Neural cell (in vitro differentiated cells): ENCODE measurements at regions not wholly inside any gene's neighbourhood (a gene's known extent, or its start where the extent isn't known, plus 50 kb on each side); places are given as distances from the start of the nearest gene placed in this dataset.

ENCODE experiments used
- H2AFZ ChIP-seq: fragments of 200-600, 300-800 bp; sonication (generic), shearing (Covaris generic); 2 replicates; pipeline ENCODE4 v1.6.0; 2014; ENCODE audit warnings: low read depth, mild to moderate bottlenecking, antibody characterized with exemption, low read length, moderate library complexity
- H3F3A ChIP-seq: fragments of 200-600 bp; shearing (Covaris generic); 2 replicates; pipeline ENCODE4 v1.6.1; 2016; ENCODE audit warnings: mild to moderate bottlenecking, moderate library complexity, mixed read lengths, antibody characterized with exemption, low read length; ENCODE audit not compliant: insufficient read depth, poor library complexity, severe bottlenecking
- H3K27ac ChIP-seq: fragments of 200-600, 300-800 bp; sonication (generic), shearing (Covaris generic); 2 replicates; pipeline ENCODE4 v1.5.1; 2014; ENCODE audit warnings: mild to moderate bottlenecking, low read length, moderate library complexity
- H3K27me3 ChIP-seq: fragments of 300-800, 200-600 bp; sonication (generic), shearing (Covaris generic); 2 replicates; pipeline ENCODE4 v1.6.0; 2014; ENCODE audit warnings: mild to moderate bottlenecking, low read depth, low read length, moderate library complexity; ENCODE audit not compliant: insufficient read depth
- H3K36me3 ChIP-seq: fragments of 300-800, 200-600 bp; sonication (generic), shearing (Covaris generic); 2 replicates; pipeline ENCODE4 v1.5.1; 2014; ENCODE audit warnings: mild to moderate bottlenecking, antibody characterized with exemption, low read length, moderate library complexity; ENCODE audit not compliant: insufficient read depth
- H3K4me2 ChIP-seq: fragments of 300-800, 200-600 bp; sonication (generic), shearing (Covaris generic); 2 replicates; pipeline ENCODE4 v1.6.0; 2014; ENCODE audit warnings: mild to moderate bottlenecking, low read length
- H3K4me3 ChIP-seq: fragments of 300-800, 200-600 bp; sonication (generic), shearing (Covaris generic); 2 replicates; pipeline ENCODE4 v1.5.1; 2014; ENCODE audit warnings: mild to moderate bottlenecking, low read length, moderate library complexity
- H3K79me2 ChIP-seq: fragments of 200-600 bp; shearing (Covaris generic); replicated peaks from 2 replicates; pipeline ENCODE4 v1.6.0; 2014; ENCODE audit warnings: mild to moderate bottlenecking, low read length, moderate library complexity; ENCODE audit not compliant: insufficient read depth
- H3K9ac ChIP-seq: fragments of 300-800, 200-600 bp; sonication (generic), shearing (Covaris generic); 2 replicates; pipeline ENCODE4 v1.6.1; 2016; ENCODE audit warnings: mild to moderate bottlenecking, low read length, mixed read lengths
- H3K9me2 ChIP-seq: fragments of 200-600 bp; shearing (Covaris generic); 2 replicates; pipeline ENCODE4 v1.6.1; 2016; ENCODE audit warnings: mild to moderate bottlenecking, low read length, mixed read lengths; ENCODE audit not compliant: insufficient read depth
- H3K9me3 ChIP-seq: fragments of 200-600, 300-800 bp; sonication (generic), shearing (Covaris generic); 2 replicates; pipeline ENCODE4 v1.6.1; 2016; ENCODE audit warnings: mild to moderate bottlenecking, mixed run types, low read length, moderate library complexity, mixed read lengths
- H4K20me1 ChIP-seq: fragments of 200-600 bp; shearing (Covaris generic); 2 replicates; pipeline ENCODE4 v1.6.1; 2016; ENCODE audit warnings: mild to moderate bottlenecking, mixed run types; ENCODE audit not compliant: insufficient read depth
- EP300 ChIP-seq: fragments of 450-650 bp; conservative IDR thresholded peaks from 2 replicates; pipeline ENCODE4 v1.6.1; 2014; ENCODE audit warnings: antibody characterized with exemption, mild to moderate bottlenecking, moderate library complexity; ENCODE audit not compliant: poor library complexity, severe bottlenecking
- EZH2 ChIP-seq: fragments of 200-600, 300-800 bp; shearing (Covaris generic), sonication (generic); IDR thresholded peaks from 2 replicates; pipeline ENCODE4 v1.6.1; 2014; ENCODE audit warnings: antibody characterized with exemption, low read length, borderline replicate concordance, mild to moderate bottlenecking; ENCODE audit not compliant: insufficient read depth, poor library complexity, severe bottlenecking
- MXI1 ChIP-seq: fragments of 450-650 bp; conservative IDR thresholded peaks from 2 replicates; pipeline ENCODE4 v1.6.1; 2014; ENCODE audit warnings: antibody characterized with exemption, mild to moderate bottlenecking; ENCODE audit not compliant: poor library complexity, severe bottlenecking
- POLR2AphosphoS5 ChIP-seq: IDR thresholded peaks from 2 replicates; pipeline ENCODE4 v1.6.1; 2012
- RAD21 ChIP-seq: fragments of 450-650 bp; conservative IDR thresholded peaks from 2 replicates; pipeline ENCODE4 v1.6.1; 2014; ENCODE audit warnings: antibody characterized with exemption, mild to moderate bottlenecking, moderate library complexity
- SMC3 ChIP-seq: fragments of 450-650 bp; conservative IDR thresholded peaks from 2 replicates; pipeline ENCODE4 v1.6.1; 2014; ENCODE audit warnings: antibody characterized with exemption, mild to moderate bottlenecking, moderate library complexity; ENCODE audit not compliant: poor library complexity
- TAF1 ChIP-seq: IDR thresholded peaks from 2 replicates; pipeline ENCODE4 v1.6.1; 2012; ENCODE audit warnings: low read depth
- TF ChIP-seq, protein P1 (sequence below): fragments of 450-650 bp; IDR thresholded peaks from 2 replicates; pipeline ENCODE4 v1.5.1; 2014; ENCODE audit warnings: antibody characterized with exemption, mild to moderate bottlenecking, moderate library complexity; ENCODE audit not compliant: poor library complexity, severe bottlenecking
- TF ChIP-seq, protein P2 (sequence below): IDR thresholded peaks from 2 replicates; pipeline ENCODE4 v1.6.1; 2012; ENCODE audit warnings: borderline replicate concordance

DNA sequence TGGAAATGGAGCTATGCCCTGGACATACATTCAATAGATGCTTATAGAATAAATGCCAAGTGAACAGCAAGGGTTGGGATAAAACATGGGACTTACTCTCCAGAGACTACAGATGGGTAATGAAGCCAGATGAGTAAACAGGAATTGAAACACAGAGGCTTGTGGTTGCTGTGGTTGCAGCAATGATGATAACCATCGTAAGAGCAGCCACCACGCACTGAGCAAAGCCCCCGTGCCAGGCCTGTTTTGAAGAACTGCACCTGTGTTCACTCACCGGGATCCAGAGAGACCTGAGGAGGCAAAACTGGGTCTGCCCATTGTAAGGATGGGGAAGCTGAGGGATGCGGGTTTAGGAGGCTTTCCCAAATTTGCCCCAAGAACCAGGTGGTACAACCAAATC lies 431.1 kb upstream of the CDH4 start:
- Histone ChIP-seq H4K20me1 (no peaks in the 10 kb centered on the region), H3K9ac (no peak overlapping the region), H3K27ac (no peak overlapping the region), H2AFZ (no peak overlapping the region), H3F3A (no peaks in the 10 kb centered on the region), H3K9me2 (no peaks in the 10 kb centered on the region), H3K4me3 (no peak overlapping the region), H3K79me2 (no peaks in the 10 kb centered on the region), H3K36me3 (no peaks in the 10 kb centered on the region), H3K4me2 (no peak overlapping the region), H3K9me3 (no peaks in the 10 kb centered on the region), H3K27me3 (no peaks in the 10 kb centered on the region)
- TF ChIP-seq POLR2AphosphoS5 (no peak), EZH2 (no peak), EP300 (no peak), TAF1 (no peak), MXI1 (no peak), SMC3 (no peak), RAD21 (no peak)
- TF ChIP-seq, protein P1, sequence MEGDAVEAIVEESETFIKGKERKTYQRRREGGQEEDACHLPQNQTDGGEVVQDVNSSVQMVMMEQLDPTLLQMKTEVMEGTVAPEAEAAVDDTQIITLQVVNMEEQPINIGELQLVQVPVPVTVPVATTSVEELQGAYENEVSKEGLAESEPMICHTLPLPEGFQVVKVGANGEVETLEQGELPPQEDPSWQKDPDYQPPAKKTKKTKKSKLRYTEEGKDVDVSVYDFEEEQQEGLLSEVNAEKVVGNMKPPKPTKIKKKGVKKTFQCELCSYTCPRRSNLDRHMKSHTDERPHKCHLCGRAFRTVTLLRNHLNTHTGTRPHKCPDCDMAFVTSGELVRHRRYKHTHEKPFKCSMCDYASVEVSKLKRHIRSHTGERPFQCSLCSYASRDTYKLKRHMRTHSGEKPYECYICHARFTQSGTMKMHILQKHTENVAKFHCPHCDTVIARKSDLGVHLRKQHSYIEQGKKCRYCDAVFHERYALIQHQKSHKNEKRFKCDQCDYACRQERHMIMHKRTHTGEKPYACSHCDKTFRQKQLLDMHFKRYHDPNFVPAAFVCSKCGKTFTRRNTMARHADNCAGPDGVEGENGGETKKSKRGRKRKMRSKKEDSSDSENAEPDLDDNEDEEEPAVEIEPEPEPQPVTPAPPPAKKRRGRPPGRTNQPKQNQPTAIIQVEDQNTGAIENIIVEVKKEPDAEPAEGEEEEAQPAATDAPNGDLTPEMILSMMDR = no peak

DNA sequence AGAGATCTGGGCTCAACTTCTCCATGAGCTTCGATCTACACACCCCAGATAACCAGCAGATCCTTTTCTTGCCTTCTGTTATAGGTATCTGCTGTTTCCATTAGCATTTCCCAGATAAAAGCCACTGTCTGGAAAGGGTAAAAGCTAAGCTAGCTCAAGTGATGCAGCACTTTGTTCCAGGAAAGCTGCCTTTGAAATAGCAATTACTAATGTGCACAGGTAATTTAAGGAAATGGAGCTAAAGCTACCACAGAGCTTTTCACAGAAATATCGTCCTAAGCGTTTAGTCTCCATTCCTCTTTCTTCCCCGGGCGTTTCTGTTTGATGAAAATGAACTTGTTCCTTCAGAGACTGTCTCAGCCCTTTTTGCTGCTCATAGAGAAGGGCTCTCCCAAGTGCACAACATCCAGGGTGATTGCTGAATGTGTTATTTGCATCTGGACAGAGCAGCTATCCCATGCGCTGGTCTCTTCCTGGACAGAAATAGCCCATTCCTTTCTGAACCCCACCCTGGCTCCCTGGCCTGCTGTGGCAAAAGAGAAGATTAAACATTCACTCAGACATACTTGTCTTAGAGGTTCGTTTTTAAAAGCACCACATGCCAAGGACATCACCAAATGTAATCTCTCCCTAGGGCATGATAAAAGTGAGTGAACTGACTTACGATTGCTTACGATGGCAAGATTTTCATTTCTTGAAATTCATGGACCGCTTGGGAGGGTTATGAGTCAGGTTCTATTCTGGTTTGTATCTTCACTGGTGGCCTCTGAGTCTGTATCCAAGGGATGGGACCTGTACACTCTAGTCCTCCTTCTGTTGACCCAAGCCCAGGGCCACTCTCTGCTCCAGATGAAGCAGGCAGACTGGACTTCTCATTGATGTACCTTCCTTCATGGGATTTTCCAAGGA lies 429.1 kb upstream of the CDH4 start:
- Histone ChIP-seq H2AFZ (no peak overlapping the region), H3K79me2 (no peaks in the 10 kb centered on the region), H3K36me3 (no peaks in the 10 kb centered on the region), H3F3A (no peaks in the 10 kb centered on the region), H3K4me2 (no peak overlapping the region), H3K9me2 (no peaks in the 10 kb centered on the region), H3K27ac (peak overlapping the region; percentile 18), H3K4me3 (no peak overlapping the region), H4K20me1 (no peaks in the 10 kb centered on the region), H3K9me3 (no peaks in the 10 kb centered on the region), H3K27me3 (no peaks in the 10 kb centered on the region), H3K9ac (no peak overlapping the region)
- TF ChIP-seq MXI1 (no peak), POLR2AphosphoS5 (peak; percentile 61)
- TF ChIP-seq, protein P2, sequence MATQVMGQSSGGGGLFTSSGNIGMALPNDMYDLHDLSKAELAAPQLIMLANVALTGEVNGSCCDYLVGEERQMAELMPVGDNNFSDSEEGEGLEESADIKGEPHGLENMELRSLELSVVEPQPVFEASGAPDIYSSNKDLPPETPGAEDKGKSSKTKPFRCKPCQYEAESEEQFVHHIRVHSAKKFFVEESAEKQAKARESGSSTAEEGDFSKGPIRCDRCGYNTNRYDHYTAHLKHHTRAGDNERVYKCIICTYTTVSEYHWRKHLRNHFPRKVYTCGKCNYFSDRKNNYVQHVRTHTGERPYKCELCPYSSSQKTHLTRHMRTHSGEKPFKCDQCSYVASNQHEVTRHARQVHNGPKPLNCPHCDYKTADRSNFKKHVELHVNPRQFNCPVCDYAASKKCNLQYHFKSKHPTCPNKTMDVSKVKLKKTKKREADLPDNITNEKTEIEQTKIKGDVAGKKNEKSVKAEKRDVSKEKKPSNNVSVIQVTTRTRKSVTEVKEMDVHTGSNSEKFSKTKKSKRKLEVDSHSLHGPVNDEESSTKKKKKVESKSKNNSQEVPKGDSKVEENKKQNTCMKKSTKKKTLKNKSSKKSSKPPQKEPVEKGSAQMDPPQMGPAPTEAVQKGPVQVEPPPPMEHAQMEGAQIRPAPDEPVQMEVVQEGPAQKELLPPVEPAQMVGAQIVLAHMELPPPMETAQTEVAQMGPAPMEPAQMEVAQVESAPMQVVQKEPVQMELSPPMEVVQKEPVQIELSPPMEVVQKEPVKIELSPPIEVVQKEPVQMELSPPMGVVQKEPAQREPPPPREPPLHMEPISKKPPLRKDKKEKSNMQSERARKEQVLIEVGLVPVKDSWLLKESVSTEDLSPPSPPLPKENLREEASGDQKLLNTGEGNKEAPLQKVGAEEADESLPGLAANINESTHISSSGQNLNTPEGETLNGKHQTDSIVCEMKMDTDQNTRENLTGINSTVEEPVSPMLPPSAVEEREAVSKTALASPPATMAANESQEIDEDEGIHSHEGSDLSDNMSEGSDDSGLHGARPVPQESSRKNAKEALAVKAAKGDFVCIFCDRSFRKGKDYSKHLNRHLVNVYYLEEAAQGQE = peak; percentile 22
